Inflammatory macrophage treated with lipopolysaccharide for 4 hours (primary cell): ENCODE measurements at regions not wholly inside any gene's neighbourhood (a gene's known extent, or its start where the extent isn't known, plus 50 kb on each side); places are given as distances from the start of the nearest gene placed in this dataset.

Experiments used
- DNase-seq: peaks from one replicate; pipeline ENCODE4 v3.0.0-alpha.2; 2020

GRCh38 chr7:12456506-12456905 lies 52.8 kb upstream of the VWDE start:
- DNase-seq, result no peak

- peak; percentile 36 for DNase-seq
These were observed 55.0 kb upstream of the VWDE start for GRCh38 chr7:12458520-12459131.

GRCh38 chr7:12467837-12468236 lies 64.2 kb upstream of the VWDE start:
- DNase-seq, result no peak

GRCh38 chr7:12469568-12469967 lies 65.9 kb upstream of the VWDE start:
- DNase-seq, result no peak

GRCh38 chr7:12470930-12471329 lies 67.3 kb upstream of the VWDE start:
- DNase-seq, result no peak

- no peak for DNase-seq
These were observed 70.4 kb upstream of the VWDE start for GRCh38 chr7:12474035-12474434.

GRCh38 chr7:12475362-12476063 lies 71.8 kb upstream of the VWDE start:
- no peak for DNase-seq

- no peak for DNase-seq
These were observed 74.0 kb upstream of the VWDE start for GRCh38 chr7:12477620-12478019.

GRCh38 chr7:12481722-12482121 lies 78.1 kb upstream of the VWDE start:
- no peak for DNase-seq

GRCh38 chr7:12485845-12486244 lies 82.2 kb upstream of the VWDE start:
- DNase-seq, result no peak

- DNase-seq, result no peak
These were observed 82.2 kb upstream of the SCIN start for GRCh38 chr7:12488341-12488740.

- DNase-seq, result peak; percentile 35
These were observed 80.3 kb upstream of the SCIN start for GRCh38 chr7:12490107-12490688.

GRCh38 chr7:12490940-12491339 lies 79.6 kb upstream of the SCIN start:
- no peak for DNase-seq

GRCh38 chr7:12491526-12491925 lies 79.0 kb upstream of the SCIN start:
- DNase-seq, result no peak

- no peak for DNase-seq
These were observed 77.1 kb upstream of the SCIN start for GRCh38 chr7:12493407-12493806.

- DNase-seq, result no peak
These were observed 76.4 kb upstream of the SCIN start for GRCh38 chr7:12493863-12494686.

- no peak for DNase-seq
These were observed 75.9 kb upstream of the SCIN start for GRCh38 chr7:12494687-12495024.

GRCh38 chr7:12496901-12497674 lies 73.4 kb upstream of the SCIN start:
- peak; percentile 55 for DNase-seq

- no peak for DNase-seq
These were observed 66.4 kb upstream of the SCIN start for GRCh38 chr7:12504149-12504548.

GRCh38 chr7:12508005-12508404 lies 62.5 kb upstream of the SCIN start:
- DNase-seq, result no peak

GRCh38 chr7:12508554-12508953 lies 62.0 kb upstream of the SCIN start:
- no peak for DNase-seq

GRCh38 chr7:12517451-12517850 lies 53.1 kb upstream of the SCIN start:
- no peak for DNase-seq
